H1 (cell line): ENCODE measurements at regions not wholly inside any gene's neighbourhood (a gene's known extent, or its start where the extent isn't known, plus 50 kb on each side); places are given as distances from the start of the nearest gene placed in this dataset.

Experiments used
- EZH2 ChIP-seq: fragments of 200-600 bp; sonication (generic); IDR thresholded peaks from 2 replicates; pipeline ENCODE4 v1.7.1; 2012; ENCODE audit warnings: low read depth, mild to moderate bottlenecking, moderate library complexity, low read length, inconsistent platforms; ENCODE audit not compliant: severe bottlenecking
- JUN ChIP-seq: IDR thresholded peaks from 2 replicates; pipeline ENCODE4 v1.6.1; 2011; ENCODE audit warnings: low read depth, mild to moderate bottlenecking, improper control_type of control experiment, low read length
- TF ChIP-seq, protein P1 (sequence below): IDR thresholded peaks from 2 replicates; pipeline ENCODE4 v1.6.1; 2012; ENCODE audit warnings: low read length, inconsistent platforms

DNA sequence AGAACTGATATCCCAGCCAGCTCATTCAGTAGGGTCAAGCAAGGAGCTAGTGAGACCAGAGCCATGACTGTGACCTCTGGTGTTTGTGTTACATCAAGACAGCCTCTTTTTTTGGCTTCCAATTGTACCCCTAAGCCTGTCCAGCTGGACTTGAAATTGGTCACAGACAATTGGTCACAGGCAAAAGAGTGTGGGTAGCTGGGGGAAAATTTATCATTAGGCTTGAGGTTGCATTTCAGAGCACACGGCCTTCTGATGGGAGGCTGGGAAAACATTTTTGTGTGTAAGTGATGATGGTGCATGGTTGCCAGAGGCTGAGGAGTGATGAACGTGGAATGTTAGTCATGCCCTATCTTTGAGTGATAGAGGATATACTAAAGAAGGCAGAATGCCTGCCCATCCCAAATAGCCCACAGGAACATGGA, 285.1 kb upstream of the SLC14A2 start:
- TF ChIP-seq JUN (no peak), EZH2 (no peak)
- TF ChIP-seq, protein P1, sequence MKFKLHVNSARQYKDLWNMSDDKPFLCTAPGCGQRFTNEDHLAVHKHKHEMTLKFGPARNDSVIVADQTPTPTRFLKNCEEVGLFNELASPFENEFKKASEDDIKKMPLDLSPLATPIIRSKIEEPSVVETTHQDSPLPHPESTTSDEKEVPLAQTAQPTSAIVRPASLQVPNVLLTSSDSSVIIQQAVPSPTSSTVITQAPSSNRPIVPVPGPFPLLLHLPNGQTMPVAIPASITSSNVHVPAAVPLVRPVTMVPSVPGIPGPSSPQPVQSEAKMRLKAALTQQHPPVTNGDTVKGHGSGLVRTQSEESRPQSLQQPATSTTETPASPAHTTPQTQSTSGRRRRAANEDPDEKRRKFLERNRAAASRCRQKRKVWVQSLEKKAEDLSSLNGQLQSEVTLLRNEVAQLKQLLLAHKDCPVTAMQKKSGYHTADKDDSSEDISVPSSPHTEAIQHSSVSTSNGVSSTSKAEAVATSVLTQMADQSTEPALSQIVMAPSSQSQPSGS = no peak
